CD4-positive, alpha-beta T cell treated with Interleukin-6 at 100 ng/mL for 8 hours (primary cell): ENCODE measurements at regions not wholly inside any gene's neighbourhood (a gene's known extent, or its start where the extent isn't known, plus 50 kb on each side); places are given as distances from the start of the nearest gene placed in this dataset.

ENCODE experiments used
- DNase-seq: peaks from one replicate; pipeline ENCODE4 v3.0.0-alpha.2; 2020; ENCODE audit warnings: mixed read lengths, low spot score

GRCh38 chr2:121860033-121860757 lies 104.7 kb downstream of the TSN start:
- no peak for DNase-seq

GRCh38 chr2:121860758-121861227 lies 105.3 kb downstream of the TSN start:
- no peak for DNase-seq

GRCh38 chr2:121862286-121862685 lies 106.8 kb downstream of the TSN start:
- DNase-seq: no peak

- no peak for DNase-seq
These were observed 110.5 kb downstream of the TSN start for GRCh38 chr2:121865914-121866313.

- DNase-seq: no peak
These were observed 111.3 kb downstream of the TSN start for GRCh38 chr2:121866789-121867188.

GRCh38 chr2:121868652-121869051 lies 113.2 kb downstream of the TSN start:
- no peak for DNase-seq

- no peak for DNase-seq
These were observed 113.9 kb downstream of the TSN start for GRCh38 chr2:121869363-121869762.

- no peak for DNase-seq
These were observed 114.4 kb downstream of the TSN start for GRCh38 chr2:121869873-121870272.

- no peak for DNase-seq
These were observed 117.2 kb downstream of the TSN start for GRCh38 chr2:121872651-121873050.

- no peak for DNase-seq
These were observed 118.4 kb downstream of the TSN start for GRCh38 chr2:121873864-121874263.

- no peak for DNase-seq
These were observed 120.2 kb downstream of the TSN start for GRCh38 chr2:121875585-121876185.

- DNase-seq: no peak
These were observed 121.9 kb downstream of the TSN start for GRCh38 chr2:121877366-121877765.

GRCh38 chr2:121880283-121880682 lies 124.8 kb downstream of the TSN start:
- DNase-seq: no peak

- no peak for DNase-seq
These were observed 125.6 kb downstream of the TSN start for GRCh38 chr2:121881038-121881437.

- DNase-seq: no peak
These were observed 126.5 kb downstream of the TSN start for GRCh38 chr2:121881950-121882349.

- no peak for DNase-seq
These were observed 128.6 kb downstream of the TSN start for GRCh38 chr2:121884078-121884477.

GRCh38 chr2:121884511-121884921 lies 129.1 kb downstream of the TSN start:
- DNase-seq: no peak

- DNase-seq: no peak
These were observed 130.6 kb downstream of the TSN start for GRCh38 chr2:121886059-121886458.

- no peak for DNase-seq
These were observed 132.2 kb downstream of the TSN start for GRCh38 chr2:121887513-121888188.

GRCh38 chr2:121888189-121888557 lies 132.7 kb downstream of the TSN start:
- DNase-seq: no peak

- no peak for DNase-seq
These were observed 134.6 kb downstream of the TSN start for GRCh38 chr2:121890041-121890440.

GRCh38 chr2:121895723-121896571 lies 140.5 kb downstream of the TSN start:
- DNase-seq: no peak
